K562 (cell line): ENCODE measurements at regions not wholly inside any gene's neighbourhood (a gene's known extent, or its start where the extent isn't known, plus 50 kb on each side); places are given as distances from the start of the nearest gene placed in this dataset.

Experiments used
- ATAC-seq: fragments of 200-7000 bp; cut with Tn5 transposase; 3 replicates; pipeline ENCODE4 v1.9.1; 2020; ENCODE audit warnings: moderate library complexity
- BruUV-seq: library from RNA; stranded (reverse); fragments of 400-500 nt; replicated peaks from 2 replicates; lab custom pipeline; 2021; lab: Mats Ljungman, UMichigan
- CTCF ChIA-PET: fragments of 300-600 bp; formaldehyde crosslinking; extraction: SDS; loops from one replicate; lab custom pipeline; 2021; ENCODE audit warnings: low intra/inter-chr PET ratio; lab: Yijun Ruan, JAX
- POLR2A ChIA-PET: fragments of 300-600, 350-650 bp; sonication (Branson Sonifier 250); formaldehyde crosslinking; extraction: SDS; loops from one replicate; lab custom pipeline; 2021; ENCODE audit warnings: antibody characterized with exemption, inconsistent platforms; lab: Yijun Ruan, JAX
- DNase-seq, 4 experiments: peaks; one replicate each; pipeline versions ENCODE4 v3.0.0 to v3.0.0-alpha.2; 2011 to 2018; ENCODE audit warnings: low spot score in 3 of 4, mixed read lengths in 3 of 4; ENCODE audit errors: extremely low read depth in 1 of 4
- FAIRE-seq: peaks from 2 replicates; lab custom pipeline; 2011; peaks lifted over from hg19 to GRCh38; lab: Jason Lieb, UNC
- H2AFZ ChIP-seq: 2 replicates; pipeline ENCODE4 v1.6.0; 2011; ENCODE audit warnings: low read depth, low read length, control low read depth, inconsistent platforms
- H3K27ac ChIP-seq: fragments of 200-600 bp; 3 replicates; pipeline ENCODE4 v1.8.0; 2011; ENCODE audit warnings: low read depth, mild to moderate bottlenecking, control low read depth, inconsistent platforms, low read length, moderate library complexity, mixed read lengths; ENCODE audit errors: extremely low read depth
- H3K27me3 ChIP-seq, 2 experiments: fragments of 300-600 bp in 1 of 2; 2 replicates in 1 of 2; 3 replicates in 1 of 2; pipeline versions ENCODE4 v1.6.0 to v1.8.0; 2011; ENCODE audit warnings: inconsistent platforms in 2 of 2, low read length in 2 of 2, mild to moderate bottlenecking in 1 of 2, mixed read lengths in 1 of 2, moderate library complexity in 1 of 2; ENCODE audit not compliant: control insufficient read depth in 2 of 2, insufficient read depth in 2 of 2
- H3K36me3 ChIP-seq: fragments of 300-600 bp; 3 replicates; pipeline ENCODE4 v1.8.0; 2011; ENCODE audit warnings: mild to moderate bottlenecking, low read length, inconsistent platforms; ENCODE audit not compliant: control insufficient read depth, insufficient read depth
- H3K4me1 ChIP-seq, 2 experiments: fragments of 200-600 bp in 1 of 2; replicated peaks in 1 of 2; 2 replicates in 1 of 2; 3 replicates in 1 of 2; pipeline versions ENCODE4 v1.5.1 to v1.8.0; 2011; ENCODE audit warnings: inconsistent platforms in 2 of 2, low read length in 2 of 2, mild to moderate bottlenecking in 1 of 2, mixed read lengths in 1 of 2, moderate library complexity in 1 of 2; ENCODE audit not compliant: control insufficient read depth in 2 of 2, insufficient read depth in 2 of 2
- H3K4me2 ChIP-seq: 2 replicates; pipeline ENCODE4 v1.6.1; 2011; ENCODE audit warnings: low read length, control low read depth, inconsistent platforms, mixed read lengths; ENCODE audit not compliant: insufficient read depth
- H3K4me3 ChIP-seq: fragments of 200-600 bp; sonication (generic), shearing (Covaris generic); 2 replicates; pipeline ENCODE4 v1.5.1; 2016; ENCODE audit warnings: control low read depth, inconsistent platforms
- H3K79me2 ChIP-seq: fragments of 200-600 bp; 3 replicates; pipeline ENCODE4 v1.8.0; 2011; ENCODE audit warnings: low read length, inconsistent platforms; ENCODE audit not compliant: control insufficient read depth, insufficient read depth
- H3K9ac ChIP-seq, 2 experiments: 2 replicates each; pipeline versions ENCODE4 v1.6.0 to v1.6.1; 2011; ENCODE audit warnings: low read depth in 2 of 2, low read length in 2 of 2, control low read depth in 1 of 2, inconsistent platforms in 1 of 2, mild to moderate bottlenecking in 1 of 2, mixed read lengths in 1 of 2; ENCODE audit not compliant: insufficient read depth in 1 of 2
- H3K9me1 ChIP-seq: one replicate; pipeline ENCODE4 v1.6.0; 2011; ENCODE audit warnings: inconsistent platforms, mild to moderate bottlenecking, low read length, moderate library complexity; ENCODE audit not compliant: control insufficient read depth, insufficient read depth
- H3K9me3 ChIP-seq: replicated peaks from 2 replicates; pipeline ENCODE4 v1.5.1; 2011; ENCODE audit warnings: low read depth, low read length, inconsistent platforms; ENCODE audit not compliant: control insufficient read depth, insufficient read depth
- H4K20me1 ChIP-seq: replicated peaks from 2 replicates; pipeline ENCODE4 v1.6.1; 2011; ENCODE audit warnings: low read length, inconsistent platforms, mixed read lengths; ENCODE audit not compliant: control insufficient read depth, insufficient read depth
- ARNT ChIP-seq, 2 experiments: fragments of 450-650 bp; IDR thresholded peaks; 2 replicates each; pipeline ENCODE4 v1.6.1; 2016; ENCODE audit warnings: mild to moderate bottlenecking in 1 of 2
- CAMTA2 ChIP-seq: fragments of 250-450 bp; sonication (Bioruptor Pico); conservative IDR thresholded peaks from 2 replicates; pipeline ENCODE4 v1.5.1; 2022
- CBFA2T3 ChIP-seq: fragments of 450-650 bp; IDR thresholded peaks from 2 replicates; pipeline ENCODE4 v1.6.1; 2017
- CBX8 ChIP-seq: fragments of 200-600 bp; sonication (generic); IDR thresholded peaks from 2 replicates; pipeline ENCODE4 v1.6.1; 2012; ENCODE audit warnings: borderline replicate concordance, mixed run types, low read depth, mild to moderate bottlenecking, moderate library complexity, mixed read lengths, low read length, control low read depth, inconsistent platforms; ENCODE audit not compliant: poor library complexity, severe bottlenecking; ENCODE audit errors: extremely low read depth
- CLOCK ChIP-seq: fragments of 250-450 bp; sonication (Bioruptor Pico); IDR thresholded peaks from 2 replicates; pipeline ENCODE4 v1.4.0; 2020; ENCODE audit warnings: mild to moderate bottlenecking, moderate library complexity, borderline replicate concordance
- EP400 ChIP-seq: fragments of 450-650 bp; IDR thresholded peaks from 2 replicates; pipeline ENCODE4 v1.6.1; 2017; ENCODE audit warnings: antibody characterized with exemption, mild to moderate bottlenecking, moderate library complexity
- FOXJ3 ChIP-seq: sonication (generic); formaldehyde crosslinking; IDR thresholded peaks from 2 replicates; pipeline ENCODE4 v1.4.0; 2020; ENCODE audit warnings: mild to moderate bottlenecking, missing genetic modification reagents
- JUN ChIP-seq, 2 experiments: sonication (generic) in 1 of 2; formaldehyde crosslinking in 1 of 2; IDR thresholded peaks; 2 replicates each; pipeline versions ENCODE4 v1.6.1 to v1.8.0; 2012 to 2022; ENCODE audit warnings: borderline replicate concordance in 2 of 2, mild to moderate bottlenecking in 2 of 2, improper control_type of control experiment in 1 of 2, low read depth in 1 of 2, low read length in 1 of 2, missing genetic modification reagents in 1 of 2
- KLF16 ChIP-seq: IDR thresholded peaks from 2 replicates; pipeline ENCODE4 v1.6.1; 2016; ENCODE audit warnings: antibody characterized with exemption
- NFE2L1 ChIP-seq: fragments of 450-650 bp; IDR thresholded peaks from 2 replicates; pipeline ENCODE4 v1.6.1; 2016; ENCODE audit warnings: missing genetic modification characterization, low read depth, mild to moderate bottlenecking, missing compliant biosample characterization, moderate library complexity, borderline replicate concordance
- NR0B1 ChIP-seq: fragments of 450-650 bp; IDR thresholded peaks from one replicate; pipeline ENCODE4 v1.6.1; 2018; ENCODE audit warnings: mild to moderate bottlenecking, moderate library complexity; ENCODE audit not compliant: partially characterized antibody
- SMARCB1 ChIP-seq: IDR thresholded peaks from 2 replicates; pipeline ENCODE4 v1.6.1; 2011; ENCODE audit warnings: improper control_type of control experiment, low read depth; ENCODE audit not compliant: insufficient read length
- ZNF77 ChIP-seq: fragments of 250-450 bp; sonication (Bioruptor Pico); IDR thresholded peaks from 2 replicates; pipeline ENCODE4 v1.5.0; 2020
- WGBS: fragments of 100-300 bp; shearing (Covaris generic); methylation state at CpG from one replicate; pipeline ENCODE4 v1.1.6; 2016; ENCODE audit warnings: low coverage, mixed read lengths; ENCODE audit not compliant: insufficient coverage; ENCODE audit errors: missing lambda C conversion rate; 5-methylcytosine and 5-hydroxymethylcytosine counted together
- in situ Hi-C: fragments of 300-500 bp; cut with MboI; formaldehyde crosslinking; loops from 4 replicates; pipeline ENCODE4 v1.15.0; 2018; ENCODE audit warnings: inconsistent platforms, mixed read lengths
- intact Hi-C: fragments of 100-400 bp; cut with micrococcal nuclease; formaldehyde crosslinking; loops from 2 replicates; pipeline ENCODE4 v1.14.2; 2022
- TF ChIP-seq, protein P1 (sequence below), 2 experiments: fragments of 450-650 bp; conservative IDR thresholded peaks; 2 replicates each; pipeline ENCODE4 v1.6.1; 2017; ENCODE audit warnings: mild to moderate bottlenecking in 2 of 2, moderate library complexity in 2 of 2
- TF ChIP-seq, protein P2 (sequence below): IDR thresholded peaks from 2 replicates; pipeline ENCODE4 v1.6.1; 2011; ENCODE audit warnings: borderline replicate concordance, low read depth, mild to moderate bottlenecking, moderate library complexity, low read length; ENCODE audit not compliant: insufficient read depth, poor library complexity, severe bottlenecking

GRCh38 chr13:111654531-111654930 lies 334.1 kb downstream of the TEX29 start:
- no peak for ATAC-seq
- Histone ChIP-seq H3K4me2 (no peak overlapping the region), H3K4me1 (no peaks in the 10 kb centered on the region), H2AFZ (no peak overlapping the region), H3K9ac (no peak overlapping the region), H3K9me3 (no peaks in the 10 kb centered on the region), H3K79me2 (no peaks in the 10 kb centered on the region), H3K36me3 (no peaks in the 10 kb centered on the region), H3K27me3 (peaks cover 0 to 10% of the 10 kb centered on the region in 2 experiments; a peak in 1 of 5 replicates), H4K20me1 (no peaks in the 10 kb centered on the region), H3K4me3 (no peak overlapping the region), H3K9me1 (no peaks in the 10 kb centered on the region), H3K27ac (no peak overlapping the region)
- no TSS peak for BruUV-seq
- intact Hi-C loops (no loop called here), in situ Hi-C loops (no loop called here)
- CTCF ChIA-PET: no interaction called here
- 1% methylated on average over 8 of the region's 8 CpGs for WGBS
- POLR2A ChIA-PET: no interaction called here
- FAIRE-seq: no peak
- no peak for DNase-seq
- TF ChIP-seq NR0B1 (no peak), NFE2L1 (no peak), CAMTA2 (no peak), CBX8 (no peak), EP400 (no peak), CBFA2T3 (no peak), SMARCB1 (no peak), CLOCK (no peak), ZNF77 (CRISPR knock-in tag) (no peak), FOXJ3 (no peak), JUN (IDR thresholded peaks at IDR 0.05; ENCODE audit: borderline replicate concordance, low read depth, low read length) (no peak), JUN (CRISPR knock-in tag; IDR thresholded peaks at IDR 0.05; ENCODE audit: borderline replicate concordance) (no peak), ARNT (IDR thresholded peaks at IDR 0.05) (no peak), KLF16 (no peak)
- TF ChIP-seq, protein P1, sequence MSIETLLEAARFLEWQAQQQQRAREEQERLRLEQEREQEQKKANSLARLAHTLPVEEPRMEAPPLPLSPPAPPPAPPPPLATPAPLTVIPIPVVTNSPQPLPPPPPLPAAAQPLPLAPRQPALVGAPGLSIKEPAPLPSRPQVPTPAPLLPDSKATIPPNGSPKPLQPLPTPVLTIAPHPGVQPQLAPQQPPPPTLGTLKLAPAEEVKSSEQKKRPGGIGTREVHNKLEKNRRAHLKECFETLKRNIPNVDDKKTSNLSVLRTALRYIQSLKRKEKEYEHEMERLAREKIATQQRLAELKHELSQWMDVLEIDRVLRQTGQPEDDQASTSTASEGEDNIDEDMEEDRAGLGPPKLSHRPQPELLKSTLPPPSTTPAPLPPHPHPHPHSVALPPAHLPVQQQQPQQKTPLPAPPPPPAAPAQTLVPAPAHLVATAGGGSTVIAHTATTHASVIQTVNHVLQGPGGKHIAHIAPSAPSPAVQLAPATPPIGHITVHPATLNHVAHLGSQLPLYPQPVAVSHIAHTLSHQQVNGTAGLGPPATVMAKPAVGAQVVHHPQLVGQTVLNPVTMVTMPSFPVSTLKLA (conservative IDR thresholded peaks at IDR 0.05): no peak
- TF ChIP-seq, protein P2, sequence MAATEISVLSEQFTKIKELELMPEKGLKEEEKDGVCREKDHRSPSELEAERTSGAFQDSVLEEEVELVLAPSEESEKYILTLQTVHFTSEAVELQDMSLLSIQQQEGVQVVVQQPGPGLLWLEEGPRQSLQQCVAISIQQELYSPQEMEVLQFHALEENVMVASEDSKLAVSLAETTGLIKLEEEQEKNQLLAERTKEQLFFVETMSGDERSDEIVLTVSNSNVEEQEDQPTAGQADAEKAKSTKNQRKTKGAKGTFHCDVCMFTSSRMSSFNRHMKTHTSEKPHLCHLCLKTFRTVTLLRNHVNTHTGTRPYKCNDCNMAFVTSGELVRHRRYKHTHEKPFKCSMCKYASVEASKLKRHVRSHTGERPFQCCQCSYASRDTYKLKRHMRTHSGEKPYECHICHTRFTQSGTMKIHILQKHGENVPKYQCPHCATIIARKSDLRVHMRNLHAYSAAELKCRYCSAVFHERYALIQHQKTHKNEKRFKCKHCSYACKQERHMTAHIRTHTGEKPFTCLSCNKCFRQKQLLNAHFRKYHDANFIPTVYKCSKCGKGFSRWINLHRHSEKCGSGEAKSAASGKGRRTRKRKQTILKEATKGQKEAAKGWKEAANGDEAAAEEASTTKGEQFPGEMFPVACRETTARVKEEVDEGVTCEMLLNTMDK: no peak
